Thoracic aorta (tissue), 2 donors: ENCODE measurements at regions not wholly inside any gene's neighbourhood (a gene's known extent, or its start where the extent isn't known, plus 50 kb on each side); places are given as distances from the start of the nearest gene placed in this dataset.
"Not testable (repeated sequence)": the region's sequence is repeated elsewhere in the genome, so short reads cannot be mapped to it uniquely, and the experiment has no call there.

Source experiments
- ATAC-seq: fragments of 150-250 bp; one replicate; pipeline ENCODE4 v1.8.0; 2017; ENCODE audit warnings: low read depth; ENCODE audit not compliant: insufficient number of reproducible peaks, low FRiP score
- DNase-seq: peaks from one replicate; pipeline ENCODE4 v3.0.0-alpha.2; 2020; ENCODE audit warnings: low spot score
- H3K27ac ChIP-seq, 2 donors: fragments of 200-600 bp; sonication (generic); 1 replicate in 1 of 2; 2 replicates in 1 of 2; pipeline ENCODE4 v1.5.1; 2016; ENCODE audit warnings: mild to moderate bottlenecking in 2 of 2, moderate library complexity in 2 of 2
- H3K27me3 ChIP-seq: fragments of 200-600 bp; sonication (generic); replicated peaks from 2 replicates; pipeline ENCODE4 v1.6.0; 2016; ENCODE audit warnings: mild to moderate bottlenecking; ENCODE audit not compliant: insufficient read depth
- H3K36me3 ChIP-seq: fragments of 200-600 bp; sonication (generic); one replicate; pipeline ENCODE4 v1.5.1; 2016
- H3K4me1 ChIP-seq, 2 donors: fragments of 200-600 bp; sonication (generic); 1 replicate in 1 of 2; 2 replicates in 1 of 2; pipeline versions ENCODE4 v1.5.1 to v1.6.0; 2016; ENCODE audit warnings: low read depth in 2 of 2, mild to moderate bottlenecking in 1 of 2; ENCODE audit not compliant: control insufficient read depth in 1 of 2
- H3K4me3 ChIP-seq: fragments of 200-600 bp; sonication (generic); 2 replicates; pipeline ENCODE4 v1.5.1; 2016; ENCODE audit warnings: mild to moderate bottlenecking
- H3K9me3 ChIP-seq: fragments of 200-600 bp; sonication (generic); 2 replicates; pipeline ENCODE4 v1.5.1; 2016
- CTCF ChIP-seq: fragments of 200-600 bp; sonication (generic); IDR thresholded peaks from one replicate; pipeline ENCODE4 v1.5.1; 2019; ENCODE audit warnings: antibody characterized with exemption

- Histone ChIP-seq H3K4me1 (no peaks in the 10 kb centered on the region), H3K4me3 (no peak overlapping the region), H3K27me3 (no peaks in the 10 kb centered on the region), H3K27ac (no peak overlapping the region), H3K9me3 (no peaks in the 10 kb centered on the region), H3K36me3 (no peaks in the 10 kb centered on the region)
- no peak for ATAC-seq
- no peak for DNase-seq
- TF ChIP-seq CTCF: no peak
Observed at GRCh38 chr2:88896971-88897370, 205.5 kb downstream of the RPIA start.

GRCh38 chr2:88897715-88898114 is 206.2 kb downstream of the RPIA start:
- Histone ChIP-seq H3K4me3 (no peak overlapping the region), H3K27ac (no peak overlapping the region), H3K9me3 (no peaks in the 10 kb centered on the region), H3K36me3 (no peaks in the 10 kb centered on the region), H3K27me3 (no peaks in the 10 kb centered on the region), H3K4me1 (no peaks in the 10 kb centered on the region)
- ATAC-seq (no peak), DNase-seq (no peak)
- TF ChIP-seq CTCF: no peak

- Histone ChIP-seq H3K9me3 (no peaks in the 10 kb centered on the region), H3K27me3 (no peaks in the 10 kb centered on the region), H3K4me3 (no peak overlapping the region), H3K36me3 (no peaks in the 10 kb centered on the region), H3K4me1 (no peaks in the 10 kb centered on the region), H3K27ac (no peak overlapping the region)
- DNase-seq (no peak), ATAC-seq (no peak)
- TF ChIP-seq CTCF: peak; percentile 41
Observed at GRCh38 chr2:88903749-88904353, 212.4 kb downstream of the RPIA start.

- no peak overlapping the region for H3K27ac ChIP-seq
- no peaks in the 10 kb centered on the region for H3K4me1 ChIP-seq
- ATAC-seq (no peak), DNase-seq (no peak)
- no peak overlapping the region for H3K4me3 ChIP-seq
- no peaks in the 10 kb centered on the region for H3K36me3 ChIP-seq
- no peak for TF ChIP-seq CTCF
- no peaks in the 10 kb centered on the region for H3K27me3 ChIP-seq
- no peaks in the 10 kb centered on the region for H3K9me3 ChIP-seq
Observed at GRCh38 chr2:88913280-88913679, 221.8 kb downstream of the RPIA start.

- ATAC-seq (no peak), DNase-seq (no peak)
Observed at GRCh38 chr2:88919087-88919738, 227.7 kb downstream of the RPIA start.

GRCh38 chr2:88920399-88920798 is 228.9 kb downstream of the RPIA start:
- DNase-seq, ATAC-seq, H3K4me3 ChIP-seq, H3K36me3 ChIP-seq, H3K27me3 ChIP-seq, H3K4me1 ChIP-seq, H3K9me3 ChIP-seq, H3K27ac ChIP-seq: not testable (repeated sequence)

More at GRCh38 chr2:88919087-88919738, 227.7 kb downstream of the RPIA start:
- Histone ChIP-seq H3K4me1 (no peaks in the 10 kb centered on the region), H3K4me3 (no peak overlapping the region), H3K27ac (no peak overlapping the region), H3K9me3 (no peaks in the 10 kb centered on the region), H3K36me3 (no peaks in the 10 kb centered on the region), H3K27me3 (no peaks in the 10 kb centered on the region)
- no peak for TF ChIP-seq CTCF
